ENCODE measurements at regions not wholly inside any gene's neighbourhood (a gene's known extent, or its start where the extent isn't known, plus 50 kb on each side); places are given as distances from the start of the nearest gene placed in this dataset.

DNA sequence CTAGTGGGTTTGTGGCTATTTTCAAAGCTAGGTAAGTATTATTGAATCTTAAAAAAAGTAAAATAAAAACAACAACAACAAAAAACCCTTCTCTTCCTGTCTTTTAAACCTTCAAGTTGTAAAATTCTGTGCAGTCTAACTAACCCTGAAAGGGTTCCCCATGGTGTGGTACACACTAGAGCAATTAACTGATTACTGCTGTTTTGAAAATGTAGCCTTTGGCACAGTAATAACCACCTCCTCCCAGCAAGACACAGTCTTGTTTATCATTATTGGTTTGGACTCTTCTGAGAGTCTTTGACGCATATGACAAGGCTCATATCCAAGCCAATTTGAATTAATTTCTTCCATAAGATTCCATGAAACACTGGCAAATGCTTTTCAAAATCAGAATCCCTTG is 2184.6 kb upstream of the PIK3C3 start:
- DNase-seq = no peak

DNA sequence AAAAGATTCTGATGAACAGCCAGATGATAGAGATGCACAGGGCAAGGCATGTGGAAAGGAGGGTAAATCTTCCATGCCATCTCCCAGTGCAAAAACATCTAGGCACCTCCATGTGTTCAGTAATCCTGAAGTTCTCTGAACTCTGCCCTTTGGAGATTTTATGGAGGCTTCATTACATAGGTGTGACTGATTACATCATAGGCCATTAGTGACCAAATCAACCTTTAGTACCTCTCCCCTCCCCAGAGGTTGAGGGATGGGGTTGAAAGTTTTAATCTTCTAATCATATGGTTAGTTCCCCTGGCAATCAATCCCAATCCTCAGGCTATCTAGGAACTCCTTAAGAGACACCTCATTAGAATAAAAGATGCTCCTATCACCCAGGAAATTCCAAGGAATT is 2190.2 kb upstream of the PIK3C3 start:
- DNase-seq = no peak

DNA sequence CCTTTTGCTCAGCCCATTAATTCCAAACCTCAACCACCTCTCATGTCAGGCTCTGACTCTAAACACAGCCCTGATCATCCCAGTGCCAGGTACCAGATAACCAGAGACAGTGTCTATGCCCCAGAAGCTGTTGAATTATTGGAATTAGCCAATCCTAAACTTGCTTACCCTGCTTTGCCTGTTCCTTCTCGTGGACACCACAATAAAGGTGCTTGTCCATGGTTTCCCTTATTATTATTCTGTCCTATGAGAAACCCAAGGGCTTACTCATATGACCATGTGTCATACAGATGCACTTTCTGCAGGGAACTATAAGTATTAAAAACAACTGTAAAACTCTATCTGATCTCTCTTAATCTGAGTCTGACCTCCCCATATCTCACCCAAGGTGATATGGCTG is 2193.8 kb upstream of the PIK3C3 start:
- no peak for DNase-seq

DNA sequence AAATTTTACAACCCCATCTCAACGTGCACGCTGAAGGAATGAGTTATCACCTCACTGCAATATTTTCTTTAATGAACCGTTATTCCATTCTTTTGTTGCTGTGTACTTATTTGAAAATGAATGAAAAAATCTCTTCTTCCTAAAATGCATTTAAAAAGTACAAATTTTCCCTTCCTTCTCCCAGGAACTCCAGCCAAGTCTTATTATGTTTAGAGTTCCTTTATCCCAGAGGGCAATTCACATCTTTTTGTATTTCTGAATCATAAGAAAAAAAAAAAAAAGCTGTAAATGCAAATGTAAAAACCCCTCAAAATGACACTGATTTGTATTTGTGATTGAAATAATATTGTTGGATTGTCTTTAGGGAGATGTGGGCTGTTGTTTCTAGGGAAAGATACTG is 2194.3 kb upstream of the CELF4 start:
- DNase-seq = no peak

DNA sequence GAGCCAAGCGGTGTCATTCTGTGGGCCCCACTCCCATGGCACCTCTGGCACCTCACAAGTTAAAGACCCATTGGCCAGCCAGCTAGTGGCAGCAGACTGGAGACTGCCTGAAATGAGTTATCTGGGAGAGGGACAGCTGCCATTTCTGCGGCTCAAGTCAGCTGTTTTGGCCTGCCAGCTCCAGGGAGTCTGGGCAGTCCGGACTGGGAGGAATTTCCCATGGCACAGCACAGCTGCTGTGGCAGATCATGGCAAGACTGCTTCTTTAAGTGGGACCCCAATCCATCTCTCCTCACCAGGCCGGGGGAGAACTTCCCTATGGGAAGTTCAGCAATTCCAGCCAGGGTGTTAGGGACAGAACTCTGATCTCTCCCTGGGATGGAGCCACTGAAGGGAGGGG is 2187.6 kb upstream of the CELF4 start:
- DNase-seq = no peak

DNA sequence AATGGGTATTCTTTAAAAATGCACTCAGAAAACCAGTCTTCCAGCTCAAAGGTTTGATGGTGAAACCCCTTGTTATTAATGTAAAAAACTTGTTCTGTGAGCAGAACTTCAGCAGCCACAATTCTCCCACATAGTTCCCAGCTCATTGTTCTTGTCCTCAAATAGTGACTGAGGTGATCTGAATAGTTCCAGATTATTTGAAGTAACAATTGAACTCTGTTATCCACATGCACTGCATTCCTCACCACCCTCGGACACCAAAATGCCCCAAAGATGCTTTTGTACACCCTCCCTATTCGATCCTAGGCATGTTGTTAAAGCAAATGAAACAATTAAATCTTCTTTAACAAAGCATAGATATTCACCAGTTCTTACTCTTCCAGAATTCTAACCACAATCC is 2186.8 kb upstream of the CELF4 start:
- no peak for DNase-seq

DNA sequence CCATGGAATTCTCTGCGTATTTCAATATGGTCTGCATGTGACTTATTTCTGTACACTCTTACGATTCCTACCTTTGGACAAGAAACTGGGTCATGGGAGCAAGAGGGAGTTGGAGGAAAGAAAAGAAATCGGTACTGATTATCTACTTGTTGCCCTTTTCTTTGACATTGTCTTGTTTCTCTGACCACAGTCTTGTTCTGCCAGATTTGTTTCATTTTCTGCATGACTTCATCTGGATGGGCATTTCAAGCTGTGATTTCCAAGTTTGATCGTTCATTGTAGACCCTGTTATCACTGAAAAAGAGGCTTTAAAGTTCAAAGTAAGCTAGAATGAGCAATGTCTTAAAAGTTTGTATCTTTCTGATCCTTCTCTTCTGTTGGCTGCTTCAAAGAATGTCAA is 2186.3 kb upstream of the CELF4 start:
- DNase-seq = no peak

DNA sequence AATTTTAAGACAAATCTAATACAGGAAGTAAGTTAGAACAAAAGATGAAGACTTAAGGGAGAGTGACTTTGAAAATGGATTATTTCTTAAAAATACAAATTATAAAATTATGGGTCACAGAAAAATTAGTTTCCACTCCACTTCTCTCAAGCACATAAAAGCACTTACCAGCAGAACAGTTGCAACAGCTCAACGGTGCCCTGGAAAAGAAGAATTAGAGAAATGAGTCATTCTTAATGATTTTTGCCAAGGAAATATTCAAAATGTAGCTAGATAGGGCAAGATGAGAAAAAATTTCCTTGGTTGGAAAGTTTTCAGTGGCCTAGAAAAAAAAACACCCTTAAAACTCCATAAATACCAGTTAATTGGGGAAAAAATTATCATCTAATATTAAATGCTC is 2185.6 kb upstream of the CELF4 start:
- no peak for DNase-seq

DNA sequence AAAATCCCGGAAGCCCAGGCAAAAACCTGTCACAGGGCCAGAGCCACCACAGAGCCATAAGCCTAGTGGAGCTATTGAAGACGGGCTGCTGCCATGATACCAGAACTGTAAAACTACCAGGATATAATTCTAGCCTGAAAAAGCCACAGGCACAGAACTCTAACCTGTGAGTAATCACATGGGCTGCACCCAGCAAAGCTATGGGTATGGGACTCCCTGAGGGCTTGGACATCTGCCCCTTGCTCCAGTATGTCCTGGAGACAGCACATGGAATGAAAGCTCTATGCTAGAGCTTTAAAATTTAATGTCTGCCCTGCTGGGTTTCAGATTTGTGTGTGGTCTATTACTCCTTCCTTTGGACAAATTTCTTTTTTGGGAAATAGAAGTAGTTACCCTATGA is 2183.6 kb upstream of the CELF4 start:
- DNase-seq = no peak

DNA sequence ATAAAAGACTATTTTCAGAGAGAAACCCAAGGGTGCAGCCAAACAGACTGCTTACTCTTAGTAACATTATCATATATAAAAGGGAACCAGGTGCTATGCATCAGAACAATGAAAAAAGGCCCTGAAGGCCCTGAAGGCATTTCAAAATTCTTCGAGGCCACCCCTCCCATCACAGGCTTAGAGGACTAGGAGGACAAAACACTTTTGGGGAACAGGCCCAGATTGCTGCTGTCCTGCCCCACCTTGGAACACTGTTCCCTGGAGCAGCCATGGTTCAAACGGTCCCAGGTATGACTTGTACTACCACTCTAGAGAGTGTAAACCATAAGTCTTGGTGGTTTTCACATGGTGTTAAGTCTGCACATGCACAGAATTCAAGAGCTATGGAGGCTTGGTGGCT is 2183.1 kb upstream of the CELF4 start:
- DNase-seq = no peak

DNA sequence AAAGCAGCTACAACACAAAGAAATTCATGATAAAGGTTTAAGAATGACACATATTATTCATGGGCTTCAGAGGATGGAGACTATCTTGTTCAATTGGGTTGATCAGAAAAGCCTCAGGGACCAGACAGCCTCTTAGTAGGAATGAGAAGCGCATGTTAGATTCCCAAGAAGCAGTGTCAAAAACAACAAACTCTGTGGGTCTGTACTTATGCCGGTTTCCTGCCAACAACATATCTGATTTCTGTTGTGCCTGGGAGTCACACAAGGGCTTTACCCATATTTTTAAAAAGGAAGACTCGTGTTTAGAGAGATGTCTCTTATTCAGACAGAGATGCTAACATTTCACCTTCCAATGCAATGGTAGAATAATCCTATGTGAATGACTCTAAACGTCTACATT is 2180.6 kb upstream of the CELF4 start:
- DNase-seq = no peak

DNA sequence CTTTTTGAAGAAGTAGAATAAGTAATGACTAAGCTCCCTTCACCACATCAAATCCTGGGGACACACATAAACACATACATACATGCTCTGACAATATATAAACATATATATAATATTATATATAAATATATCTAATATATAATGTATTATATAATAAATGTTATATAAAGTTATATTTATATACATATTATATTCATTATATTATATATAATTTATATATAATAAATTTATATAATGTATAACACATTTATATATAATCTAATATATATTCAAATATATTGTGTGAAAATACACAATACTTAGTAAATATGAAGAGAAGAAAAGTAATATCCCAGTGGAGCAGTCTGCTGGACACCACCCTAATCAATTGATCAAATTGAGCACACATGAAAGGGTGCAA is 2177.9 kb upstream of the CELF4 start:
- DNase-seq = no peak

DNA sequence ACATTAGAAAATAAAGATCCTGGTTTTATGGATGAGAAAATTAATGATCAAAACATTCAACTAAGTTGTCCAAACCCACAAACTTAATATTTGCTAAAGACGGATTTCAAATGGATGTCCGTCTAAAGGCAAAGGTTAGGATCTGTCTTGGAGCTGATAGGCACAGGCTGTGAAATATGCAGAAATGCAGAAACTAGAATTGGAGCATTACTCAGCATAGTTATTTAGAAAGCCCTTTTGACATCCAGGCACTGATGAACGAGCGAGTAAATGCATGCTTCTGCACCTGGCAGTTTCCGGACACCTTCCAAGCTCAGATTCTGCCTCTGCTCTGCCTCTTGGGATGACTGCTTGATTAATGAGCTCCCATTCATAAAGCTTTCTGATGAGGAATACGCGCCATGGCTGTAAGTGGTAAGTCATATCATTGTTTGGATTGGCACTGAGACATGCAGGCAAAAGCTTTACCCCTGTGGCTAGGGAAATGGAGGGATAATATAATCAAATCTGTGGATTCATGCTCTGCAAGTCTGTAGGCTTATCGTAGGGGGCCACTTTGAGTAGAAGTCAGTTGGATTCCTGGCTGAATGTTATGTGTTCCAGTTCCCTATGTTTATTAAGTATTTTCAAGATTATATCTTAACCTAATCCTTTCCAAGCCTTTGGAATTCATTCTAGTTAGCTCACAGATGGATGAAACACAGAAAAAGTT is 2176.3 kb upstream of the CELF4 start:
- no peak for DNase-seq

DNA sequence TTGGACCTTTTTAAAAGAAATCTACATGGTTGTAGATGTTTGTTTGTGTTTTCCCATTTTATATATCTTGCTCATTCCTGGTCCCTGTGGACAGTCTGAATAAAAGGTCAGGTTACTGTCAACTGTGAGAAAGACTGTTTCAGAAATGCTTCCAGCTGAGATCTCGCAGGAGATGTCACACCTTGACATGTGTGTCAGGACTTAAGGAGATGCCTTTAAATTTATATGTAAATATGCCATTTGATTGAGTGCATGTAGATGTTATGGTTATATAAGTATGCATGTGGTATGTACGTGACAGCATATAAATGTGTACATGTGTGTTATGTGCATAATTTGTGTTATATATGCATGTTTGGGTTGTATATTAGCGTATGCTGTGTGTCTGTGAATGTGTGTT is 2172.3 kb upstream of the CELF4 start:
- DNase-seq = no peak

DNA sequence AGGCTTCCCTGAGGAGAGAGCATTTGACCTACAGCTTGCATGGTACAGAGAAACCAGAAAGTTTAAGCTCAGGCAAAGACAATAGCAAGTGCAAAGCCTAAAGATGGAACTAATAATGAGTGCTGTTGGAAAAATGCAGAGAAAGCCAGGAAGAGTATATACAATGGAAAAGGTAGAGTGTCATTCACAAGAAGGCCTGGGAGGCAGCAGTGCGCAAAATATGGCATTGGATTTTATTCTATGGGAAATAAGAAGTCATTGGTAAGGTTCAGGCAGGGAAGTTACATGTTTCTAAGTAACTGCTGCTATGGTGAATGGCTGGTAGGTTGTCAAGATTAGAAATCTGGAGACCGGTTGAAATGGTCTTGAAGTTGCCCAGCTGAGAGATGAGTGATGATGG is 2167.3 kb upstream of the CELF4 start:
- DNase-seq = no peak

DNA sequence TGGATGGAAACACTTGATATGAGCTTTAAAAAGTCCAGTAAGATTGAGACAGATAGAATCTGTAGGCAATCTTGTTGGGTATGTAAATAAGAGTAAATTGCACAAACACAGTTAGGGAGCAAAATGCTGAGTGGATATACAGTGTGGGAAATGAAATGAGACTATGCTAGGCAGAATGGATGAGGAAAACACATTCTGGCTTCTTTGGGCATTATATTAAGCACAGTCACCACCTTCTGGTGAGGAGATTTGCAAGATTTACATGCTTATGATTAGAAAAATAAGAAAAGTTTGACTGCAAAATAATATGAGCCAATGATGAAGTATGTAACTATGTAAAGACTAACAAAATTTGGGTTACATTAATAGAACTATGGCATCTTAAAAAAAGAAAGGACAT is 2165.0 kb upstream of the CELF4 start:
- DNase-seq = no peak

DNA sequence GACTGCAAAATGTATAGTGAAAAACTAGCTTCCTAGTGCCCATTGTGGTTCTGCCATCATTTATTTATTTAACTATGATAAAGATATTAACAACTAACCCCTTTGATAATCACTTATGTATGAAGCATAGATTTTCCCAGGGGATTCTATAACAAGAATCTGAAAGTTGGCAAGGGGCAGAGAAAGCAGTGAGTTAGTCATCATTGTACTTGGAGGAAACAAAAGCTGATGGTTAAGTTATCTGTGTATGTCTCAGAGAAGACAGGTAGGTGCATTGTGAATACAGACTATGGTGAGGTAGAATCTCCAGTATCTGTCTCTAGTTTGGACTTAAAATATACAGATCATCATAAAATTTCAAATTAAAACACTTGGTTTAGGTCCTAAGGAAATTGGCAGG is 2159.1 kb upstream of the CELF4 start:
- DNase-seq = no peak

DNA sequence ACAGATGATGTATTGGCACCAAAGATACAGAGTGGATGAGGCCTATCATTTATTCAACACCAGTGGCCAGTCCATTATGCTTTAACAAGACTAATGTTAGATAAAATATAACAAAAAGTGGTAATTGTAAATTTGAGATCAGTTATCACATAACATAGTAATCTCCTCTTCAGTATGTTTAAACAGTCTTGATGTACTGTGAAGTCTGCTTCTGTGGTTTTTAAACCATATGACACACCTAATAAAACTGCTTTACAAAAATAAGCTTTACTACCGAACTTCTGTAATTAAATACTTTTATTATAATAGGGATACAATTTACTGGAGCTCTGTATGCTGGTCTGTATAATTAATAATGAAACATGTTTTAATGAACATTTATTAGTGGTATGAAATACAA is 2156.1 kb upstream of the CELF4 start:
- no peak for DNase-seq

DNA sequence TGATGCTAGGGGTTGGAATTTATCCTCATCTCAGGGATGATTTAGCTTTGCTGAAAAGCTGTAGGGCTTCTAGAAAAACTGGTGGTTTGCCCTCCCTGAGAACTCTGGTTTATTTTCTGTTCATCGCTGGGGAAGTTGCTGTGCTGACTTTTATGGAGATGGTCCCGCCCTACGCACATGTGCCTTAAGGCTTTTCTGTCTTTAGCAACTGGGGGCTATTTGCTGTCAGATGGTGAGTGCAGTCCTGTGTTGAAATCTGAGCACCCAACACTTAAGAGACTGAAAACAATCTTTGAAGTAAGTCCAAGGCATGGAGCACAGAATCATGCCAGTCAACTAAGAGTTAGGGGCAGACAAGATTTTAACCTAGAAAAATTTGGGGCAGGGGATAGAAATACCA is 2148.4 kb upstream of the CELF4 start:
- DNase-seq = peak in 1 of 2 experiments; percentile 61

DNA sequence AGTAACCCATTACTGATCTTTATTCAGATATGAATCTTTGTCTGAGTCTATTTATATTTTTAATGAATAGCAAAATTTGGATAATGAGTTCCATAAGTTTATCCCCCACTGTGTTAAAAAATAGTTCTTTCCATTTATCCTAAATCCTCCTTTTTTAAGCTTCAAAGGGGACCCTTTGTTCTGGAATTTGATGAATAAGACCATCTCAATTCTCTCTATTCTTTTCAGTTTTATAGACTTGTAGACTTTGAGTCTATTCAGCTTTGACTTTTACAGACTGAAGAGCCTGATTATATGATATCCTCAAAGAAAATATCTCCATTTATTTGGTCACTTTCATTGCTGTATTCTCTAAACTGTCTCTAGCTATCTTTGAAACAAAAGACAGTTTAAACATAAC is 2146.1 kb upstream of the CELF4 start:
- no peak for DNase-seq

DNA sequence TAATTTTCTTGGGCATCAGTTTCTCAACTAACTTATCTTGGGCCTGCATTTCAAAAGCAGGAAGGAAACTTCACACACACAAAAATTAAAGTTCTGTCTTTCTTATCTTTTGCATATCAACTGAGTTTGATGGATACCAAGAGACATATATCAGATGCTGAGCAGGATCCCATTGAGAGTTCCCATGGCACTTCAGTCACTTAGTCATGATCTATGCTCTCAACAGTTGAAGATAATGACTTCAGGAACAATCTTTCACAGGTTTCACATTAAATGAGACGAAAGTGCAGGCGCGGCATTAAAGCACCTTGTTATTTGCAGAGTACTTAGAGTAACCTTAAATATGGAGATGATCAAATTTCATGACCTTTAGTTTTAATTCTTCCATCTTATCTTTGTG is 2139.8 kb upstream of the CELF4 start:
- DNase-seq = no peak

DNA sequence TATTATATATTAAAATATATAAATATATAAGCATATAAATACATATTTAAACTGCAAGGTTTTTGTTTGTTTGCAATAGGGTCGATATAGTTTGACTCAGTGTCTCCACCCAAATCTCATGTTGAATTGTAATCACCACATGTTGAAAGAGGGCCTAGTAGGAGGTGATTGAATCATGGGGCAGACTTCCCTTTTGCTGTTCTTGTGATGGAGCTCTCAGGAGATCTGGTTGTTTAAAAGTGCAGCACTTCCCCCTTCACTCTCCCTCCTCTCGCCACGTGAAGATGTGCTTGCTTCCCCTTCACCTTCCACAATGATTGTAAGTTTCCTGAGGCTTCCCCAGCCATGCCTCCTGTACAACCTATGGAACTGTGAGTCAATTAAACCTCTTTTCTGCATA is 2137.3 kb upstream of the CELF4 start:
- no peak for DNase-seq

DNA sequence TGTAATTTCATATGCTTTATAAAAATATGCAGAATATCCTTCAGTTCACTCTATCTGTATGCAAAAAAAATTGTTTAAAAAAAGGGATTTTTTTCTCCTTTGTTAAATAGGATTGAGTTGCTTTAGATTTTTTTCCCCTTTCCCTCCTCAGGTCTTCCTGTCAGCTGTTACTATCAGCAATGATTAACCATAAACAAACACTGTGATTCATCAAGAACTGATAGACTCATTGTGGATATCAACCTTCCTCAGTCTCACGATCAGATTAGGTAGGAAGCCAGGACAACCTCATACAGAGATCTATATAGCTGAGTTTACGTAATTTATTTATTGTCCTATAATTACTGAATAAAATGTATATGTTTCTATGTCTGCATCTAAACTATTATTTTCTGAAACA is 2136.2 kb upstream of the CELF4 start:
- DNase-seq = no peak

DNA sequence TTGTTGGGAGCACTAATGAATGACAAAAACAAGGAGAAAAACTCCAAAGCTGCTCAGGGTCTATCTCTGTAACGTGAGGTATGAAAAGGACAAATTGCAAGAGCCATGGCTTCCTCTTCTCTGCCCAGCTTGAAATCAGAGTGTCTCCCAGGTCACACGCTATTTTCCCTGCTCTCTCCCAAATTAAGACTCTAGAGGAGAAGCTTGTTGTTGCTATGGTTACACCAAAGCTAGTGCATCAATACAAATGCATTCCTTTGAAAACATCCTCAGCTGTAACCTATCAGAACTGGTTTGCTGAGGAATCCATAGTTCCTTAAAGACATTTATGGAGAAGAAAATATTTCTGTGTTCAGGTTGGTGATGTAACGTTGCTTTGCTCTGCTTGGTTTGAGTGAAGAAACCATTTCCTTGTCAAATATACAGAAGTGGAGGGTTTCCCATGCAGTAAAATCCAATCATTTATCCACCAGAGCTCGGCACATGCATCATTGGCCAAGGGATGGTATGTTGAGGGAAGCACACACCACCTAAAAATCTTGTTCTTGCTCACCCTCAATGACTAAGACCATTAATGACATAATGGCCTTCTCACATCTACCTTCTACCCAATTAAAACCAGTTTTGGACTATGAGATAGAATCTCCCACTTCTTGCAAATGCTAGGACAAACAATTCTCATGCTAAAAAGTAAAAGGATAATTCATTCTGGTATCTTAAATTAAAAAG is 2135.6 kb upstream of the CELF4 start:
- peak in 1 of 2 experiments; percentile 1 for DNase-seq

DNA sequence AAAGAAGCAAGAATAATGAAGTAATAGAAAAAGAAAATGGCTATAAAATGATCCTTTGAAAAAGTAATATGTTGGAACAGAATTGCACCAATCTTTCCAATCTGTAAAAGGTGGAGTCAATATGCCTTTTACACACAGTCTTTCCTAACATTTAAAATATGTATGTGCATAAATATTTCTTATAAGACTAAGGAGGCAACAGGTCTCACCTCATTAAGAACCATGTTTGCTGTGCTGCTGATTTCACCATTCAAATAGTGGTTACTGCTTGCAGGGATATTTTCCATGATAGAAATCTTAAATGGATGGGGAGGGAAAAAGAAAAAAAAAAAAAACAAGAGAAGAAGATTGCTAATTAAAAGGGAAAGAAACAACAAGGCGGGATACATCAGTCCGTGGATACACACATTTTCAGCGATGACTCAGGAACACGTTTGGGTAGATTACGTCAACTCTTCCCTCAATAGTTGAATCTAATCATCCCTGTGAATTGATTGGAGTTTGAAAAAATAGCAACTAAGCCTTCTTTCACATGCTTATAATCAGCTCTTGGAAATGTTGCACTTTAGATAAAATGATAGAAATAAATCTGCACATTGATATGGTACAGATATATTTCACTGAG is 2133.9 kb upstream of the CELF4 start:
- DNase-seq = no peak
